Kidney (tissue), 13 donors: ENCODE measurements at regions not wholly inside any gene's neighbourhood (a gene's known extent, or its start where the extent isn't known, plus 50 kb on each side); places are given as distances from the start of the nearest gene placed in this dataset.

Experiments
- DNase-seq, 5 donors: peaks; one replicate each; pipeline ENCODE4 v3.0.0-alpha.2; 2013 to 2020
- FAIRE-seq: peaks from 2 replicates; lab custom pipeline; 2012; peaks lifted over from hg19 to GRCh38; lab: Jason Lieb, UNC
- H3K27ac ChIP-seq, 2 donors: one replicate each; pipeline ENCODE4 v1.7.0; 2013; ENCODE audit warnings: low read depth in 2 of 2, low read length in 2 of 2, inconsistent platforms in 1 of 2
- H3K27me3 ChIP-seq: one replicate; pipeline ENCODE4 v1.7.1; 2013; ENCODE audit warnings: low read length, inconsistent platforms; ENCODE audit not compliant: control insufficient read depth, insufficient read depth
- H3K36me3 ChIP-seq, 3 donors: one replicate each; pipeline versions ENCODE4 v1.7.0 to v1.7.1; 2013; ENCODE audit warnings: low read length in 3 of 3, control low read depth in 1 of 3, inconsistent platforms in 1 of 3; ENCODE audit not compliant: insufficient read depth in 3 of 3, control insufficient read depth in 2 of 3
- H3K4me1 ChIP-seq, 3 donors: one replicate each; pipeline versions ENCODE4 v1.7.0 to v1.7.1; 2013; ENCODE audit warnings: low read length in 3 of 3, inconsistent platforms in 1 of 3, low read depth in 1 of 3; ENCODE audit not compliant: control insufficient read depth in 2 of 3, insufficient read depth in 2 of 3
- H3K4me3 ChIP-seq, 3 donors: one replicate each; pipeline versions ENCODE4 v1.7.0 to v1.8.1; 2013; ENCODE audit warnings: low read length in 3 of 3, control low read depth in 1 of 3, inconsistent platforms in 1 of 3
- H3K9ac ChIP-seq, 3 donors: one replicate each; pipeline versions ENCODE4 v1.7.0 to v1.7.1; 2013; ENCODE audit warnings: low read length in 3 of 3, control low read depth in 1 of 3, inconsistent platforms in 1 of 3
- H3K9me3 ChIP-seq, 3 donors: one replicate each; pipeline versions ENCODE4 v1.7.0 to v1.7.1; 2013; ENCODE audit warnings: low read length in 3 of 3, control low read depth in 1 of 3, inconsistent platforms in 1 of 3; ENCODE audit not compliant: control insufficient read depth in 2 of 3, insufficient read depth in 1 of 3
- CTCF ChIP-seq: IDR thresholded peaks from 3 replicates; pipeline ENCODE4 v1.5.1; 2012; ENCODE audit warnings: mild to moderate bottlenecking, moderate library complexity, borderline replicate concordance; ENCODE audit not compliant: insufficient read depth; ENCODE audit errors: extremely low read depth
- intact Hi-C: fragments of 100-400 bp; cut with DNase I; formaldehyde crosslinking; loops from one replicate; pipeline ENCODE4 v1.11.1; 2022
- donor health status: control.
- donor health status: control.
- donor health status: control.
- donor health status: control.
- donor health status: control.
- donor health status: DM: yes; HTN: yes; CAD: no.
- donor health status: Normal renal cell carcinoma (clear cell type).

- Histone ChIP-seq H3K4me3 (no peak overlapping the region), H3K27ac (no peak overlapping the region), H3K27me3 (no peaks in the 10 kb centered on the region), H3K4me1 (no peaks in the 10 kb centered on the region), H3K9ac (no peak overlapping the region), H3K36me3 (no peaks in the 10 kb centered on the region), H3K9me3 (no peaks in the 10 kb centered on the region)
- intact Hi-C loops = no loop called here
- no peak for TF ChIP-seq CTCF
- DNase-seq (no peak), FAIRE-seq (no peak)
Observed at GRCh38 chrX:9267415-9267814, 197.4 kb upstream of the TBL1X start.

DNA sequence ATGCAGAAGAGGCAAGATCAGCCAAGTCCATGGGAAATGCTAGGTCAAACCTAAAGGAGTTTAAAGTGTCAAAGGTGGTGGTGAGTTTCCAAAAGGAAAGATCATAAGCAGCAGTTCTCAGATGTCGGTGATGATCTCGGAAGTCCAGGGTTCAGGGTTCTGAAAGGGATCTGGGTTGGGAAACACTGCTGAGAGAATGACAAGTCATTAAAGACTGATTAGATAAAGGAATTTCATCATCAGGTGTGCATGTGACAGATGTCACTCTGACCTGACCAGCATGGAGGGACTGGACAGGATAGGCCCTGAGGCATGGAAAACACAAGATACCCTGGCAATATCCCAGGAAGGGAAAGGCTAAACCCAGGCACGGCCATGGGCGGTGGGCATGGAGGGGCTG is 195.7 kb upstream of the TBL1X start:
- DNase-seq = no peak
- H3K27ac ChIP-seq = no peak overlapping the region
- H3K36me3 ChIP-seq = no peaks in the 10 kb centered on the region
- no peak overlapping the region for H3K9ac ChIP-seq
- no peak for TF ChIP-seq CTCF
- no peak for FAIRE-seq
- H3K27me3 ChIP-seq = no peaks in the 10 kb centered on the region
- no peak overlapping the region for H3K4me3 ChIP-seq
- H3K4me1 ChIP-seq = no peaks in the 10 kb centered on the region
- intact Hi-C loops = no loop called here
- no peaks in the 10 kb centered on the region for H3K9me3 ChIP-seq

DNA sequence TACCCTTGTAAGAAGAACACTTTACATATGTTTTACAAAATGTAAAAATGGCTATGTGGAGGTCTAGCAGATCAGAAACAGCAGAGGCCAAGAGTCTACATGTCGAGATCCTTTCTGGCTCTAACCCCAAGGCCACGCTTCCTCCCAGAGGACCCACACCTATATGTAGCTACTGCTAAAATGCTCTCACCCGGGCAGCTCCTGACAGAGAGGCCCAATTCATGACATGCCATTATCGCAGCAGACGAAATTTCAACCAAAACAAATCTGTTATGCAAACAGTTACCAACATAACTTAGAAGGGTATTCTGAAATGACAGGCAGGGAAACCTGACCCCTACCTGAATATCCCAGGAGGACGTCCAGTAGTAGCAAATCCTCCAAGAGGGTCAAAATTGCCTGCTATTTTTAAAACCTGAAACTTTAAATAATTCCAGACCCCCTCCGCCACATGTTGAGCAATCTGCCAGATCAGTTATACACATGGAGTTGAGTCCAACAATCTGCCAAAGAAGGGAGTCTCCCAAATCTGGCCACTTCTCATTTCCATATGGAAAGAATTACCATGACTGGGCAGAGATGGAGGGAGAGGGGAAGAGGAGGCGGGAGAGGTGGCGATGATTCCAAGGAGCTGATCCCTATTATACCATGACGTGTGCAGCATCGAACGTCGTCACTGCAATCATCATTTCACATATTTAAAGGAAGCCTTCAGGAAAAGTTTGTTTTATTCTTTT is 192.9 kb upstream of the TBL1X start:
- Histone ChIP-seq H3K27ac (no peak overlapping the region), H3K9ac (no peak overlapping the region), H3K9me3 (no peaks in the 10 kb centered on the region), H3K27me3 (no peaks in the 10 kb centered on the region), H3K4me3 (no peak overlapping the region), H3K36me3 (no peaks in the 10 kb centered on the region), H3K4me1 (no peaks in the 10 kb centered on the region)
- intact Hi-C loops = no loop called here
- TF ChIP-seq CTCF = no peak
- DNase-seq (no peak), FAIRE-seq (no peak)

DNA sequence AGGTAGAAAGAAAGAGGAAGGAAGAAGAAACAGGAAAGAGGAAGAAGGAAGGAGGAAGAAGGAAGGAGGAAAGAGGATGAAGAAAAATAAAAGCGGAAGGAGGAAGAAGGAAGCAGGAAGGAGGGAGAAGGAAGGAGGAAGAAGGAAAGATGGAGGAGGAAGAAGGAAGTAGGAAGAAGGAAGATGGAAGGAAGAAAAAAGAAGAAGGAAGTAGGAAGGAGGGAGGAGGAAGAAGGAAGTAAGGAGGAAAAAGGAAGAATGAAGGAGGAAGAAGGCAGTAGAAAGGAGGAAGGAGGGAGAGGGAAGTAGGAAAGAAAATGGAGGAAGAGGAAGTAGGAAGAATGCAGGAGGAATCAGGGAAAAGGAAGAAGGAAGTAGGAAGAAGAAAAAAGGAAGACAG is 191.1 kb upstream of the TBL1X start:
- Histone ChIP-seq H3K27me3 (no peaks in the 10 kb centered on the region), H3K36me3 (no peaks in the 10 kb centered on the region), H3K4me3 (no peak overlapping the region), H3K27ac (no peak overlapping the region), H3K9ac (no peak overlapping the region), H3K9me3 (no peaks in the 10 kb centered on the region), H3K4me1 (no peaks in the 10 kb centered on the region)
- intact Hi-C loops = no loop called here
- FAIRE-seq (no peak), DNase-seq (no peak)
- no peak for TF ChIP-seq CTCF
